WERI-Rb-1 (cell line): ENCODE measurements at regions not wholly inside any gene's neighbourhood (a gene's known extent, or its start where the extent isn't known, plus 50 kb on each side); places are given as distances from the start of the nearest gene placed in this dataset.

Source experiments
- DNase-seq: peaks from one replicate; pipeline ENCODE4 v3.0.0-alpha.2; 2020
- H3K27ac ChIP-seq: fragments of 250-450 bp; sonication (Bioruptor Pico); 2 replicates; pipeline ENCODE4 v1.5.1; 2020; ENCODE audit warnings: mild to moderate bottlenecking, moderate library complexity
- H3K27me3 ChIP-seq: fragments of 250-450 bp; sonication (Bioruptor Pico); 2 replicates; pipeline ENCODE4 v1.5.1; 2021; ENCODE audit warnings: mild to moderate bottlenecking, low read depth, moderate library complexity; ENCODE audit not compliant: insufficient read depth, severe bottlenecking
- H3K36me3 ChIP-seq: fragments of 250-450 bp; sonication (Bioruptor Pico); 2 replicates; pipeline ENCODE4 v1.5.1; 2020; ENCODE audit warnings: mild to moderate bottlenecking, moderate library complexity
- H3K4me3 ChIP-seq: 2 replicates; pipeline ENCODE4 v1.5.1; 2011; ENCODE audit warnings: low read depth, mild to moderate bottlenecking, control low read depth, low read length
- H3K9me3 ChIP-seq: fragments of 250-450 bp; sonication (Bioruptor Pico); 2 replicates; pipeline ENCODE4 v1.5.1; 2021; ENCODE audit warnings: mild to moderate bottlenecking, moderate library complexity; ENCODE audit not compliant: severe bottlenecking
- TF ChIP-seq, protein P1 (sequence below): IDR thresholded peaks from 2 replicates; pipeline ENCODE4 v1.5.1; 2011; ENCODE audit warnings: low read depth, mild to moderate bottlenecking, control low read depth, inconsistent platforms, low read length

DNA sequence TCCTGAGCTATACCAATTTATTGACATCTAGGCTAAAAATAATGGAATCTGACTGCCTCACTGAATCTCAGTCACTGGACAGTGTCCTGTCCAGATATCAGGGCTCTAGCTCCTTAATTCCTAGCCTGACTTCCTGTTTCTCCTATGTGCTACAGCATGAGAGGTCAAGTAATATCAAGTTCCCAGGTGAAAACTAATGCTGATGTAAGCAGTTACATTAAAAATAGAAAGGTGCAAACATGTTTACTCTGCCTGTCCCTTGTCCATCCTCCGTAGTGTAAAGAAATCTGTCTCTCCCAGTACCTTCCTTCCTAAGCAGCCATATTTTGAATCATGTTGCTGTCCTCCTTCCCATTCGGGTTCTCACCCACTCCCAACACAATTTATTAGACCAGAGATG, 145.9 kb upstream of the GHR start:
- Histone ChIP-seq H3K27ac (no peak overlapping the region), H3K9me3 (no peaks in the 10 kb centered on the region), H3K36me3 (no peaks in the 10 kb centered on the region), H3K4me3 (no peak overlapping the region), H3K27me3 (peaks cover 28% of the 10 kb centered on the region)
- TF ChIP-seq, protein P1, sequence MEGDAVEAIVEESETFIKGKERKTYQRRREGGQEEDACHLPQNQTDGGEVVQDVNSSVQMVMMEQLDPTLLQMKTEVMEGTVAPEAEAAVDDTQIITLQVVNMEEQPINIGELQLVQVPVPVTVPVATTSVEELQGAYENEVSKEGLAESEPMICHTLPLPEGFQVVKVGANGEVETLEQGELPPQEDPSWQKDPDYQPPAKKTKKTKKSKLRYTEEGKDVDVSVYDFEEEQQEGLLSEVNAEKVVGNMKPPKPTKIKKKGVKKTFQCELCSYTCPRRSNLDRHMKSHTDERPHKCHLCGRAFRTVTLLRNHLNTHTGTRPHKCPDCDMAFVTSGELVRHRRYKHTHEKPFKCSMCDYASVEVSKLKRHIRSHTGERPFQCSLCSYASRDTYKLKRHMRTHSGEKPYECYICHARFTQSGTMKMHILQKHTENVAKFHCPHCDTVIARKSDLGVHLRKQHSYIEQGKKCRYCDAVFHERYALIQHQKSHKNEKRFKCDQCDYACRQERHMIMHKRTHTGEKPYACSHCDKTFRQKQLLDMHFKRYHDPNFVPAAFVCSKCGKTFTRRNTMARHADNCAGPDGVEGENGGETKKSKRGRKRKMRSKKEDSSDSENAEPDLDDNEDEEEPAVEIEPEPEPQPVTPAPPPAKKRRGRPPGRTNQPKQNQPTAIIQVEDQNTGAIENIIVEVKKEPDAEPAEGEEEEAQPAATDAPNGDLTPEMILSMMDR = no peak
- no peak for DNase-seq

DNA sequence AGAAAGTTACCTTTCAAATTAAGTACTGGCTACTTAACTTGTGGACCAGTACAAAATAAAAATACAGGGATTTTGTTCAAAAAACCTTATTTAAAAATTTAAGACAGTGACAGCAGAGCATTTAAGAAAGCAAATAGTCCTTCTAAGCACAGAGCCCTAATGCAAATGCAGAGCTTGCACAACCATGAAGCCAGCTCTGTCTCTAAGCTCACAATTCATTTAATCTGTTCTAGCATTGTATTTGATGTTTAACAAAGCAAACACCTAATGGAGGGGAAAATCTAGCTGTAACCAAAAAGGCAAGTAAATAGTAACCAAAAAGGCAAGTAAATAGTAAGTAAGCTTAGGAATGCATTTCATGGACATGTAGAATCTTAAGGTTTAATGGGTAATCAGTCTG, 138.7 kb upstream of the GHR start:
- TF ChIP-seq, protein P1 = no peak
- no peaks in the 10 kb centered on the region for H3K9me3 ChIP-seq

DNA sequence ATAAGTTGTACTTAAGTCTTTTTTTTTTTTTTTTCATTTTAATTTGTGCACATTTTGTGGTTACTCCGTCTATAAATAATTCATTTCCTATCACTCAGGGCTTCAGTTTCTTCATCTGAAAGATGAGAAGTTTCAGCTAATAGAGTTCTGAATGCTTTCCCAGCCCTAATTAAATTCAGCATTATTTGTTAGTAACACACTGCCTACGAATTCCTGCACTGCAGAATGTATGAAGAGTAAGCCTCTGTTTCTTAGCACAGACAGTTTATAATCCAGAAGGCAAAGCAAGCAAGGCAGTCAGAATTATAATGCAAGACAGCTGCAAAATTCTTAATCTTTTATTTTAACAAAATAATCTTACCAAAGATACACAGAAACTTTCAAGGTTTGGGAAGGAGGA, 138.0 kb upstream of the GHR start:
- no peak overlapping the region for H3K27ac ChIP-seq
- H3K9me3 ChIP-seq = no peaks in the 10 kb centered on the region
- TF ChIP-seq, protein P1 = no peak
- peaks cover 38% of the 10 kb centered on the region for H3K27me3 ChIP-seq
- H3K36me3 ChIP-seq = no peaks in the 10 kb centered on the region
- H3K4me3 ChIP-seq = no peak overlapping the region
- DNase-seq = no peak

More for the DNA sequence above, 138.7 kb upstream of the GHR start:
- Histone ChIP-seq H3K36me3 (no peaks in the 10 kb centered on the region), H3K4me3 (no peak overlapping the region), H3K27me3 (peaks cover 38% of the 10 kb centered on the region), H3K27ac (no peak overlapping the region)
- no peak for DNase-seq

DNA sequence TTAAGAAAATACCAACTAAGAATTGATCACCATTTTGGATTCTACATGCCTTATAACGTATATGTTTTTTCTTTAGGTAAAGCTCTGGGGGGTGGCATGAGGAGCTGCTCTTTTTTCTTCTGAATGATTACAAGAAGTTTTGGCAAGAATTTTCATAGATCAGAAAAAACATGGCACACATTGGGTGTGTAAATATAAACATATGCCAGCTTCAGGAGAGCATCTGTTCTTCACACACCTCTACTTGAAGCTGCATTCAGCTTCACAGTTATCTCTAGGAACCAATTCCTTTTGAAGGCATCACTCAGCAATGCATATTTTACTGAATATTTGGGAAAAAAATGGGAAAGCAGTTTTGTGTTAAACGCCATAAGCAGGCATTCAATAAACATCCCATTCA, 122.7 kb upstream of the GHR start:
- Histone ChIP-seq H3K27me3 (peaks cover 21% of the 10 kb centered on the region), H3K9me3 (no peaks in the 10 kb centered on the region), H3K27ac (no peak overlapping the region), H3K4me3 (no peak overlapping the region), H3K36me3 (no peaks in the 10 kb centered on the region)
- TF ChIP-seq, protein P1 = no peak
- DNase-seq = no peak

DNA sequence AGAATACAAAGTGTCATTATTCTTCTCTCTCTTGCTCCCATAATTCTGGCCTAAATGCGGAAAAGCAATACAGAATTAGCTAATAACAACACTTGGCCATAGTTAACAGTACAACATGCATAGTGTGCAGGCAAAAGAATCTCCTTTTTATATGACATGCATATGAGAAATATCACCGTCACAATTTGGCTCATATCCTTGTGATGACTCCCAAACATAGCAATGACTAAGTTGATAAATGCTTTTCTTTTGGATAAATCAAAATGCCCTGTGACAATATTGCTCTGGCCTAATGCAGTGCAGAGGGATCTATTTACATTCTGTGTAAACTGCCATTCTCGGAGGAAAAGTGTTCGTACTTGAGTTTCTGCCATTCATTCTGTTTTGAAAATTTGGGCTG, 121.9 kb upstream of the GHR start:
- no peaks in the 10 kb centered on the region for H3K36me3 ChIP-seq
- H3K4me3 ChIP-seq = no peak overlapping the region
- no peaks in the 10 kb centered on the region for H3K9me3 ChIP-seq
- DNase-seq = no peak
- H3K27ac ChIP-seq = no peak overlapping the region
- TF ChIP-seq, protein P1 = no peak
- H3K27me3 ChIP-seq = peaks cover 14% of the 10 kb centered on the region

DNA sequence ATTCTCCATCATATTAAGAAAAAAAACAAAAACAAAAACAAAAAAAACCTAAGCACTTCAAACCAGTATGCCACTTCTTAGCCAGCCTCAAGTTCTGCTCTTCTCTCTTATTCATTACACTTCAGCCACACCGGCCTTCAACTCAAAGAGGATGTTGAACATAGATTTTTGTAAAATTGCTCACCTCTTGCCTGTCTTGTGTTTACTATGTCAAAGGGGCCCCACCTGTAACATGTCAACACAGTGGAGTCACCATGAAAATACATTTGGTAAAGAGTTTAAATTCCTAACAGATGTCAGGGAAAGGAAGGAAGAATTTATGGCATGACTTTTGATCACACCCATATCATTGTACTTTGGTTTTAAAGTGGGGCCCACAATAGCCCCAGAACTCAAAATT, 121.1 kb upstream of the GHR start:
- Histone ChIP-seq H3K27me3 (peaks cover 13% of the 10 kb centered on the region), H3K4me3 (no peak overlapping the region), H3K27ac (no peak overlapping the region), H3K9me3 (no peaks in the 10 kb centered on the region), H3K36me3 (no peaks in the 10 kb centered on the region)
- DNase-seq = no peak
- TF ChIP-seq, protein P1 = no peak
